IPS-18c (cell line): ENCODE measurements at regions not wholly inside any gene's neighbourhood (a gene's known extent, or its start where the extent isn't known, plus 50 kb on each side); places are given as distances from the start of the nearest gene placed in this dataset.

Experiments
- H3K4me3 ChIP-seq: 2 replicates; pipeline ENCODE4 v1.7.0; 2013; ENCODE audit warnings: low read depth, mild to moderate bottlenecking, low read length, moderate library complexity; ENCODE audit not compliant: insufficient read depth
- H3K9me3 ChIP-seq: one replicate; pipeline ENCODE4 v1.6.1; 2013; ENCODE audit warnings: mild to moderate bottlenecking, low read length, moderate library complexity; ENCODE audit not compliant: control insufficient read depth, insufficient read depth

GRCh38 chr12:115273456-115273855, 589.5 kb upstream of the TBX3 start:
- Histone ChIP-seq H3K9me3 (no peaks in the 10 kb centered on the region), H3K4me3 (no peak overlapping the region)

- Histone ChIP-seq H3K9me3 (no peaks in the 10 kb centered on the region), H3K4me3 (no peak overlapping the region)
Measured at GRCh38 chr12:115268451-115268850, 584.5 kb upstream of the TBX3 start.

- H3K9me3 ChIP-seq = no peaks in the 10 kb centered on the region
- H3K4me3 ChIP-seq = no peak overlapping the region
Measured at GRCh38 chr12:115267891-115268290, 583.9 kb upstream of the TBX3 start.

- no peak overlapping the region for H3K4me3 ChIP-seq
Measured at GRCh38 chr12:115267464-115267863, 583.5 kb upstream of the TBX3 start.

GRCh38 chr12:115264605-115265004, 580.6 kb upstream of the TBX3 start:
- no peaks in the 10 kb centered on the region for H3K9me3 ChIP-seq
- no peak overlapping the region for H3K4me3 ChIP-seq

More at GRCh38 chr12:115267464-115267863, 583.5 kb upstream of the TBX3 start:
- no peaks in the 10 kb centered on the region for H3K9me3 ChIP-seq

GRCh38 chr12:115261691-115262398, 577.9 kb upstream of the TBX3 start:
- Histone ChIP-seq H3K9me3 (no peaks in the 10 kb centered on the region), H3K4me3 (no peak overlapping the region)

GRCh38 chr12:115260762-115261675, 577.0 kb upstream of the TBX3 start:
- no peak overlapping the region for H3K4me3 ChIP-seq
- H3K9me3 ChIP-seq = no peaks in the 10 kb centered on the region

GRCh38 chr12:115259968-115260747, 576.2 kb upstream of the TBX3 start:
- H3K9me3 ChIP-seq = no peaks in the 10 kb centered on the region
- H3K4me3 ChIP-seq = no peak overlapping the region

GRCh38 chr12:115257791-115258190, 573.8 kb upstream of the TBX3 start:
- H3K9me3 ChIP-seq = no peaks in the 10 kb centered on the region
- no peak overlapping the region for H3K4me3 ChIP-seq

GRCh38 chr12:115255962-115256361, 572.0 kb upstream of the TBX3 start:
- H3K4me3 ChIP-seq = no peak overlapping the region
- H3K9me3 ChIP-seq = no peaks in the 10 kb centered on the region

GRCh38 chr12:115255257-115255656, 571.3 kb upstream of the TBX3 start:
- no peaks in the 10 kb centered on the region for H3K9me3 ChIP-seq
- no peak overlapping the region for H3K4me3 ChIP-seq

- peaks cover 2% of the 10 kb centered on the region for H3K9me3 ChIP-seq
- H3K4me3 ChIP-seq = no peak overlapping the region
Measured at GRCh38 chr12:115253049-115253448, 569.1 kb upstream of the TBX3 start.

GRCh38 chr12:115251727-115252126, 567.8 kb upstream of the TBX3 start:
- H3K9me3 ChIP-seq = peaks cover 2% of the 10 kb centered on the region
- H3K4me3 ChIP-seq = no peak overlapping the region

GRCh38 chr12:115249671-115250278, 565.8 kb upstream of the TBX3 start:
- H3K4me3 ChIP-seq = no peak overlapping the region
- peaks cover 2% of the 10 kb centered on the region for H3K9me3 ChIP-seq

- peaks cover 2% of the 10 kb centered on the region for H3K9me3 ChIP-seq
- H3K4me3 ChIP-seq = no peak overlapping the region
Measured at GRCh38 chr12:115245020-115245419, 561.0 kb upstream of the TBX3 start.

- no peak overlapping the region for H3K4me3 ChIP-seq
- peaks cover 2% of the 10 kb centered on the region for H3K9me3 ChIP-seq
Measured at GRCh38 chr12:115243933-115244628, 560.1 kb upstream of the TBX3 start.

- Histone ChIP-seq H3K9me3 (no peaks in the 10 kb centered on the region), H3K4me3 (no peak overlapping the region)
Measured at GRCh38 chr12:115240251-115240650, 556.3 kb upstream of the TBX3 start.
